ENCODE measurements at regions not wholly inside any gene's neighbourhood (a gene's known extent, or its start where the extent isn't known, plus 50 kb on each side); places are given as distances from the start of the nearest gene placed in this dataset.

- H3K4me3 ChIP-seq (ENCODE audit: low read depth, low read length), result no peak overlapping the region
- no peak for DNase-seq (ENCODE audit: low read depth)
- TF ChIP-seq CTCF (IDR thresholded peaks at IDR 0.05; ENCODE audit: control insufficient read depth, extremely low read depth, insufficient read depth), result no peak
Observed at GRCh38 chr3:3902161-3902560, 102.9 kb downstream of the LRRN1 start.

DNA sequence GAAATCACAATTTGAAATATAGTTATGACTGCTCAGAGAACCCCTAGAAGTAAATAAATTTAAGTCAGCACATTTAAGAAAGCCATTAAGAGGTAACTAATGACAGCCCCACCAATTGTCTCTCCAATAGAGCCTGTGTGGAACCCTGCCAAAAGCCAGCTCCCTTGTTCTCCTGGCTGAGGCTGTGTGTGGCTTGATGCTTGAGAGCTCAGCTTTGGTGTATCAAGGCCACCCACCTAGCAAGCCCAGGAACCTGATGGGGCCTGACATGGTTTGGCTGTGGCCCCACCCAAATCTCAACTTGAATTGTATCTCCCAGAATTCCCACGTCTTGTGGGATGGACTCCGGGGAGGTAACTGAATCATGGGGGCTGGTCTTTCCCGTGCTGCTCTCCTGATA is 106.9 kb downstream of the LRRN1 start:
- H3K4me3 ChIP-seq (ENCODE audit: low read depth, low read length), result no peak overlapping the region
- no peak for TF ChIP-seq CTCF (IDR thresholded peaks at IDR 0.05; ENCODE audit: control insufficient read depth, extremely low read depth, insufficient read depth)
- no peak for DNase-seq (ENCODE audit: low read depth)

GRCh38 chr3:3907023-3907422 is 107.8 kb downstream of the LRRN1 start:
- no peak for DNase-seq (ENCODE audit: low read depth)
- no peak for TF ChIP-seq CTCF (IDR thresholded peaks at IDR 0.05; ENCODE audit: control insufficient read depth, extremely low read depth, insufficient read depth)
- H3K4me3 ChIP-seq (ENCODE audit: low read depth, low read length), result no peak overlapping the region

- H3K4me3 ChIP-seq (ENCODE audit: low read depth, low read length), result no peak overlapping the region
- no peak for TF ChIP-seq CTCF (IDR thresholded peaks at IDR 0.05; ENCODE audit: control insufficient read depth, extremely low read depth, insufficient read depth)
- DNase-seq (ENCODE audit: low read depth), result no peak
Observed at GRCh38 chr3:3918763-3919162, 119.5 kb downstream of the LRRN1 start.

- H3K4me3 ChIP-seq (ENCODE audit: low read depth, low read length), result no peak overlapping the region
- no peak for DNase-seq (ENCODE audit: low read depth)
- no peak for TF ChIP-seq CTCF (IDR thresholded peaks at IDR 0.05; ENCODE audit: control insufficient read depth, extremely low read depth, insufficient read depth)
Observed at GRCh38 chr3:3919316-3919715, 120.1 kb downstream of the LRRN1 start.

DNA sequence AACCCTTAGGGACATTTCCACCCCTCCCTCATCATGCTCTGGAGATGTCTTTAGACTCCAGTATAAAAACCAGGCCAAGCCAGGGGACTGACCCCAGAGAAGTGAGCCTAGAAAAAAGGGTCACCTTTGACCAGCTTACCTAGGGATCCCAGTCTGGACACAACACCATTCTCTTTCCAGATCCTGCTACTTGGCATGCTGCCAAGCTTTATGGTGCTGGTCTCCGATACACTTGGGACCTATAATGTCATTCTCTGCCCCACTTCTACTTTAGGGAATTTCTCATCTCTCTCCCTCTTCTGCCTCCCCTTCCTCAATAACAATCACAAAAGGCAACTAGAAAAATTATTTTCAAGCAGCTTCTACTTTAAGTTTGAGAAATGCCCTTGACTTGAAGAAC is 124.4 kb downstream of the LRRN1 start:
- no peak for DNase-seq (ENCODE audit: low read depth)
- no peak overlapping the region for H3K4me3 ChIP-seq (ENCODE audit: low read depth, low read length)
- no peak for TF ChIP-seq CTCF (IDR thresholded peaks at IDR 0.05; ENCODE audit: control insufficient read depth, extremely low read depth, insufficient read depth)

- TF ChIP-seq CTCF (IDR thresholded peaks at IDR 0.05; ENCODE audit: control insufficient read depth, extremely low read depth, insufficient read depth), result no peak
- no peak for DNase-seq (ENCODE audit: low read depth)
- no peak overlapping the region for H3K4me3 ChIP-seq (ENCODE audit: low read depth, low read length)
Observed at GRCh38 chr3:3927198-3927597, 128.0 kb downstream of the LRRN1 start.
